Cardiac fibroblast (primary cell): ENCODE measurements at regions not wholly inside any gene's neighbourhood (a gene's known extent, or its start where the extent isn't known, plus 50 kb on each side); places are given as distances from the start of the nearest gene placed in this dataset.

Source experiments
- DNase-seq, 2 donors: peaks; one replicate each; pipeline versions ENCODE4 v3.0.0 to v3.0.0-alpha.2; 2010; ENCODE audit warnings: low read depth in 2 of 2
- H3K4me3 ChIP-seq, 2 donors: replicated peaks in 1 of 2; 1 replicate in 1 of 2; 2 replicates in 1 of 2; pipeline ENCODE4 v1.5.1; 2011; ENCODE audit warnings: low read depth in 2 of 2, low read length in 2 of 2, mild to moderate bottlenecking in 2 of 2, moderate library complexity in 1 of 2
- TF ChIP-seq, protein P1 (sequence below): IDR thresholded peaks from one replicate; pipeline ENCODE4 v1.5.1; 2011; ENCODE audit warnings: low read depth, mild to moderate bottlenecking, low read length, inconsistent platforms

DNA sequence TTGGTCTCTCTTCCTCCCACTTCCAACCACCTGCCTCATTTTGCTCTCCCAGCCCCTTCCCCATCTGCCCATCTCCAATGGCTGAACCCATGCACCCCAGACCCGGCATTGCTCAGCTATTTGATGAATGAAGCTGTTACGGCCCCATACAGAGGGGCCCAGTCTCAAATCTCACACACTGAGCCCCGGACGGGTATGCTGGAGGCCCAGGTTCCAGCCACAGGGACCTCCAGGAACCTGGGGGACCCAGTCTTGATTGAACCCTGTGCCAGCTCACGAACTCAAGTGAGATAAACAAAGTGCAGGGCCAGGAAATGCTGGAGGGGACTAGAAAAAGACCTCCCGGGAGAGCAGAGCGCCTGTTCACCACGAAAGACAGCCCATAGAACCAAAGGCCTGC is 63.4 kb upstream of the TEX51 start:
- no peak for DNase-seq
- H3K4me3 ChIP-seq: no peak overlapping the region
- TF ChIP-seq, protein P1, sequence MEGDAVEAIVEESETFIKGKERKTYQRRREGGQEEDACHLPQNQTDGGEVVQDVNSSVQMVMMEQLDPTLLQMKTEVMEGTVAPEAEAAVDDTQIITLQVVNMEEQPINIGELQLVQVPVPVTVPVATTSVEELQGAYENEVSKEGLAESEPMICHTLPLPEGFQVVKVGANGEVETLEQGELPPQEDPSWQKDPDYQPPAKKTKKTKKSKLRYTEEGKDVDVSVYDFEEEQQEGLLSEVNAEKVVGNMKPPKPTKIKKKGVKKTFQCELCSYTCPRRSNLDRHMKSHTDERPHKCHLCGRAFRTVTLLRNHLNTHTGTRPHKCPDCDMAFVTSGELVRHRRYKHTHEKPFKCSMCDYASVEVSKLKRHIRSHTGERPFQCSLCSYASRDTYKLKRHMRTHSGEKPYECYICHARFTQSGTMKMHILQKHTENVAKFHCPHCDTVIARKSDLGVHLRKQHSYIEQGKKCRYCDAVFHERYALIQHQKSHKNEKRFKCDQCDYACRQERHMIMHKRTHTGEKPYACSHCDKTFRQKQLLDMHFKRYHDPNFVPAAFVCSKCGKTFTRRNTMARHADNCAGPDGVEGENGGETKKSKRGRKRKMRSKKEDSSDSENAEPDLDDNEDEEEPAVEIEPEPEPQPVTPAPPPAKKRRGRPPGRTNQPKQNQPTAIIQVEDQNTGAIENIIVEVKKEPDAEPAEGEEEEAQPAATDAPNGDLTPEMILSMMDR: no peak

DNA sequence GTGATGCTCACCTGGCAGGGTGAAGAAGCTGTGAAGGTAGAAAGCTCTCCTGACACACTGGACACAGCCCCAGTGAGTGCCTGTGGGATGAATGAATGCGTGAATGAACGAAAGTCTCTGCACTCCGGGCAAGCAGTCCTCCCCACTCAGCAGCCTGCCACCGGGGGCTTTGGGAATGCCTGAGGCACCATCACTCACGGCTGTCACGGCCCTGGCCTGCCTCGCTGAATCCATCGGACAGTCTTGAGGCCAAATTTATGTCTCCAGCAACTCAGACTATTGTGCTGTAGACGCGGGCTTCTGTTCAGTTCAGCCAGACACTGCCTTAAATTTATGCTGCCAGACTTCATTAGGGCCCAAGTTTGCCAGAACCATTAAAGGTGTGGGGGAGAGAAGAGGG is 62.9 kb upstream of the TEX51 start:
- TF ChIP-seq, protein P1: no peak
- no peak overlapping the region for H3K4me3 ChIP-seq
- no peak for DNase-seq

DNA sequence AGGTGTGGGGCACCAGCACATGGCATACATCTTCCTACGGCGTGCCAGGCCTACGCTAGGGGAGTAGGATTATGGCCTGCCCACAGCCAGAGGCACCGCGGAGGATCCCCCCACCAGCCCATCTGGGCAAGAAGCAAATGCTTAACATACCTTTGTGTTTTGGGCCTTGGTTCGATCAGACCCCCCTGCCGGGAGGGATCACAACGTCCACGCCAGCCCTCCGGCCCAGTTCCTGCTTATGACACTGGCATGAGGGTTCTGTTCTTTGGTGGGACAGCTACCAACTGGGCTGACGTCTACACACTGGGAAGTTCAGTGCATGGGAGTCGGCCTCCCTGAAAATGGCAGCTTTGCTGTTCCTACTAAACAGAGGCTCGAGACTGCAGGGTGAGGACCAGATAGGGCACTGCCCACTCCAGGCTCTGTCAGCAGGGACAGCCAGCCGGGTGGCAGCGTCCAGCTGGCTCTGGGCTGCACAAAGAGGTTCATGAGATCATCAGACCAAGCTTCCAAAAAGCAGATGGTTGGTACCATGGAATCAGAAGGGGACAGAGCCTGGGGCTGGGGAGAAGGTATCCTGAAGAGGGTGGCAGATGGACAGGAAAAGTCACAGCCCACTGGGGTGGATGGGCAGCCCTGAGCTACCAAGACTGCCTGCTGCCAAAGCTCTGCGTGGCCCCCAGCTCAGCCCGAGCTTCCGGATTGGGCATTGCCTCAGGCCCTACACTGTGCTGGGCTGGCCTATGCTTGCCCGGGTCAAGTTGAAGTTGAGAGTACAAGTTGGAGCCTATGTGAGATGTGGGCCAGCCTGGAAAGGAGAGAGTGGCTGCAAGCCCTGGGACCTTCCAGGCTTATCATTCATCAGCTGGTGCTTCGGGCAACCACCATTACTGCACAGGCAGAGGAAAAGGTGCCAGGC is 61.7 kb upstream of the TEX51 start:
- TF ChIP-seq, protein P1: no peak
- no peak overlapping the region for H3K4me3 ChIP-seq
- no peak for DNase-seq

DNA sequence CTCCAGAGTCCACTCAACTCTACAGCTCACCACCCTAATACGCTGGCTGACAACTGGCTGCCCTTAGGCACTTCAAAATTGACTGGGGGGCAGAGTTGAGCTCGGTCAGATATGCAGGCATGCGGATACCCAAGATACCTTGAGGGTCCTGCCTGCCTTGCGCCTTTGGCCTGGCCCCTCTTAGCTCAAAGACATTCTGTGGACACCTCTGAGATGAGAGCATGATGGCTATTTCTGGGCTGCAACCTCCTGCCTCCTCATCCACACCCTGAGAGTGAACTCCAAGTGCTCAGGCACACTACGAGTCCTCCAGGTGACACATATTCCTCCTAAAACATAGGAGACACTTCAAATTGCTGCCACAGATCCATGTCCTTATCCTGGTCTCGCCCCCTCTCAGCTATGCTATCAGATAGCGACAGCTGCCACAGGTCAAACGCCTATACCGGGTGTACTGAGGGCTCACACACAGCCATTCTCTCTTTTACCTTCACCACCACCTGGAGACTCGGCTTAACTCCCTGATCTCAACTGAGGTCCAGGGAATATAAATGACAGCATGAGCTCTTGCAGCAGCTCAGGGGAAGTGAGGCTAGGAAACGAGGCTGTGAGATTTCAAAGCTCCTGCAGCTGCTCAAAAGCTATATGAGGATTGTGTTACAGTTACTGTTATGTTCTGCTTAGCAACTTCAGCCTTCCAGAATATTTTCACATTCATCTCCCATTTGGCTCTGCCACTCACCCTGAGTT is 60.5 kb upstream of the TEX51 start:
- H3K4me3 ChIP-seq: no peak overlapping the region
- DNase-seq: no peak
- TF ChIP-seq, protein P1: no peak

DNA sequence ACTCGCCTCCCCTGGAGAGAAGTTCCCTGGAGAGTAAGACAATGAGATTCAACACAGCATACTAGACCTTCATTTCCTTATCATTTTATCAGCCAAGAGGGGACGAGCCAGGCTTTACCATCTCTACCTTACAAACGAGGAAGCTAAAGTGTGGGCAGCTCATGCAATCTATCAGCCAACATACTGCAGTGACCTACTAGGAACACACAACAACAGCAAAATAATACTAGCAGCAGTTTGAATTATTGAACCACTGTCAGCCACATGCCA is 60.0 kb upstream of the TEX51 start:
- no peak overlapping the region for H3K4me3 ChIP-seq
- TF ChIP-seq, protein P1: no peak
- no peak for DNase-seq

DNA sequence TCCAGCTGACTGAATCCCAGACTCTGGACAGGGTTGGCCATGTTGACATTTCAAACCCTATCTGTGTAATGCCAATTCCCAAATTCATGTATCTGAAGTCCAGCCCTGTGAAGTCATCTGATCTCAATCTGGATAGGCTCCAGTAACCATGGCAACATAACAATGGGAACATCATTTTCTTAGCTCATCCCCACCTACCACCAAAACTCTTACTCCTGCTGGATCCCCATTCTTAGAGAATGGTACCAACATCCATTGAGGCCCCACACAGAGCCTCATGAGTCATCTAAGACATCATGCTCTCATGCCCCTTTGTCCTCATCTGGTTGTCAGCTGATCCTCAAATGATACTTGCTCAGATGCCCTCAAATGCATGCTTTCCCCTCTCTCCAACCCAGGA is 58.9 kb upstream of the TEX51 start:
- peak in 1 of 2 donors; percentile 9 for DNase-seq
- no peak overlapping the region for H3K4me3 ChIP-seq
- TF ChIP-seq, protein P1: no peak
